Calu3 (cell line): ENCODE measurements at regions not wholly inside any gene's neighbourhood (a gene's known extent, or its start where the extent isn't known, plus 50 kb on each side); places are given as distances from the start of the nearest gene placed in this dataset.

ENCODE experiments used
- BruUV-seq: library from RNA; stranded (reverse); fragments of 400-500 nt; replicated peaks from 2 replicates; lab custom pipeline; 2021; lab: Mats Ljungman, UMichigan
- CTCF ChIA-PET: fragments of 300-600 bp; sonication (Branson Sonifier 250); formaldehyde crosslinking; loops from one replicate; lab custom pipeline; 2022; ENCODE audit warnings: antibody characterized with exemption; lab: Charles Lee
- DNase-seq: peaks from one replicate; pipeline ENCODE4 v3.0.0; 2022
- H3K27ac Mint-ChIP-seq: one replicate; pipeline ENCODE4 v1.8.0; 2022; ENCODE audit warnings: mixed read lengths; ENCODE audit not compliant: unreplicated experiment
- H3K27me3 Mint-ChIP-seq: one replicate; pipeline ENCODE4 v1.8.0; 2022; ENCODE audit warnings: mixed read lengths; ENCODE audit not compliant: unreplicated experiment
- H3K36me3 Mint-ChIP-seq: one replicate; pipeline ENCODE4 v1.8.0; 2022; ENCODE audit warnings: mild to moderate bottlenecking, moderate library complexity, mixed read lengths; ENCODE audit not compliant: insufficient read depth, unreplicated experiment
- H3K4me1 Mint-ChIP-seq: one replicate; pipeline ENCODE4 v1.8.0; 2022; ENCODE audit warnings: mild to moderate bottlenecking, low read depth, mixed read lengths; ENCODE audit not compliant: unreplicated experiment
- H3K4me3 Mint-ChIP-seq: one replicate; pipeline ENCODE4 v1.8.0; 2022; ENCODE audit warnings: mild to moderate bottlenecking, low read depth, moderate library complexity, mixed read lengths; ENCODE audit not compliant: unreplicated experiment
- H3K9me3 Mint-ChIP-seq: one replicate; pipeline ENCODE4 v1.8.0; 2022; ENCODE audit warnings: low read depth, mixed read lengths; ENCODE audit not compliant: unreplicated experiment
- CTCF ChIP-seq: fragments of 200-600 bp; IDR thresholded peaks from one replicate; pipeline ENCODE4 v1.8.0; 2022; ENCODE audit warnings: antibody characterized with exemption; ENCODE audit not compliant: unreplicated experiment
- intact Hi-C: fragments of 100-400 bp; cut with micrococcal nuclease; formaldehyde crosslinking; loops from one replicate; pipeline ENCODE4 v1.10.0; 2022; ENCODE audit not compliant: unreplicated experiment

- Mint-ChIP-seq H3K4me3 (peak overlapping the region; percentile 68), H3K27me3 (no peaks in the 10 kb centered on the region)
- intact Hi-C loops, result no loop called here
Measured at GRCh38 chr12:93167331-93167730, 210.4 kb upstream of the NUDT4 start.

GRCh38 chr12:93167841-93168492 is 209.8 kb upstream of the NUDT4 start:
- Mint-ChIP-seq H3K4me3 (peak overlapping the region; percentile 68), H3K27ac (peak overlapping the region; percentile 45), H3K27me3 (no peaks in the 10 kb centered on the region), H3K9me3 (no peaks in the 10 kb centered on the region), H3K36me3 (peaks cover 7% of the 10 kb centered on the region), H3K4me1 (peaks cover 18% of the 10 kb centered on the region)
- no peak for TF ChIP-seq CTCF
- CTCF ChIA-PET, result interaction anchor here (0.6 kb wide), 1 partner anchor 33 kb away, joined by 3 read pairs; no protein-coding TSS in a partner anchor
- intact Hi-C loops, result no loop called here
- DNase-seq, result no peak
- no TSS peak for BruUV-seq

More at GRCh38 chr12:93167331-93167730, 210.4 kb upstream of the NUDT4 start:
- no peak for TF ChIP-seq CTCF
- H3K4me1 Mint-ChIP-seq, result peaks cover 18% of the 10 kb centered on the region
- no peak overlapping the region for H3K27ac Mint-ChIP-seq
- BruUV-seq, result no TSS peak
- H3K9me3 Mint-ChIP-seq, result no peaks in the 10 kb centered on the region
- H3K36me3 Mint-ChIP-seq, result peaks cover 7% of the 10 kb centered on the region
- CTCF ChIA-PET, result no interaction called here
- DNase-seq, result no peak

- Mint-ChIP-seq H3K9me3 (no peaks in the 10 kb centered on the region), H3K27me3 (no peaks in the 10 kb centered on the region), H3K4me3 (peak overlapping the region; percentile 68), H3K27ac (no peak overlapping the region), H3K36me3 (peaks cover 7% of the 10 kb centered on the region), H3K4me1 (peaks cover 13% of the 10 kb centered on the region)
- no TSS peak for BruUV-seq
- intact Hi-C loops, result no loop called here
- no peak for TF ChIP-seq CTCF
- DNase-seq, result no peak
- CTCF ChIA-PET, result interaction anchor here (0.6 kb wide), 2 partner anchors 195 to 530 kb away, joined by 4 to 5 read pairs; no protein-coding TSS in a partner anchor
Measured at GRCh38 chr12:93168751-93169150, 209.0 kb upstream of the NUDT4 start.

- Mint-ChIP-seq H3K27ac (no peak overlapping the region), H3K27me3 (no peaks in the 10 kb centered on the region)
Measured at GRCh38 chr12:93169536-93169935, 208.2 kb upstream of the NUDT4 start.

More at GRCh38 chr12:93169536-93169935, 208.2 kb upstream of the NUDT4 start:
- DNase-seq, result no peak
- BruUV-seq, result no TSS peak
- CTCF ChIA-PET, result no interaction called here
- no peak for TF ChIP-seq CTCF
- Mint-ChIP-seq H3K9me3 (no peaks in the 10 kb centered on the region), H3K36me3 (peaks cover 7% of the 10 kb centered on the region), H3K4me3 (no peak overlapping the region), H3K4me1 (peaks cover 7% of the 10 kb centered on the region)
- intact Hi-C loops, result no loop called here
